DMS53 (cell line): ENCODE measurements at regions not wholly inside any gene's neighbourhood (a gene's known extent, or its start where the extent isn't known, plus 50 kb on each side); places are given as distances from the start of the nearest gene placed in this dataset.

ENCODE experiments used
- DNase-seq: peaks from one replicate; lab custom pipeline; 2025; lab: John Stamatoyannopoulos, UW

DNA sequence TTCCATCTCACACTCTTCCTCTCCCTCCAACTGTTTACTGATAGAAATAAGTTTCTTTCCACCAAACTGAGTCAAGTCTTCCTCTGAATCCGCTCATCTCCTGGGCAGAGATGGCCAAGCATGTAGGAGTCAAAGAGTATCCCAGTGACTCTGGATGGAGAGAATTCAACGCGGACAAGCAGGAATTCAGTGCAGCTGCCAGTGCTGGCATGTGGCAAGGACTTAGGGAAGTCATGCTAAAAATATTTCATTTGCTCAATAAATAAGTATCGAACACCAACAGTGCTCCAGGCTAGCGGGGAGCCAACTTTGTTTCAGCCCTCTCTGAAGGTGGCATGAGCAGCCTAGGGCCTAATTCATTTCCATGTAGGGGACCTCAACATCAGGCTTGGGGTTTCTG lies 351.6 kb upstream of the ZMIZ1 start:
- DNase-seq: no peak

GRCh38 chr10:78718032-78718572 lies 350.7 kb upstream of the ZMIZ1 start:
- DNase-seq: no peak

GRCh38 chr10:78719276-78719675 lies 349.5 kb upstream of the ZMIZ1 start:
- DNase-seq: no peak

DNA sequence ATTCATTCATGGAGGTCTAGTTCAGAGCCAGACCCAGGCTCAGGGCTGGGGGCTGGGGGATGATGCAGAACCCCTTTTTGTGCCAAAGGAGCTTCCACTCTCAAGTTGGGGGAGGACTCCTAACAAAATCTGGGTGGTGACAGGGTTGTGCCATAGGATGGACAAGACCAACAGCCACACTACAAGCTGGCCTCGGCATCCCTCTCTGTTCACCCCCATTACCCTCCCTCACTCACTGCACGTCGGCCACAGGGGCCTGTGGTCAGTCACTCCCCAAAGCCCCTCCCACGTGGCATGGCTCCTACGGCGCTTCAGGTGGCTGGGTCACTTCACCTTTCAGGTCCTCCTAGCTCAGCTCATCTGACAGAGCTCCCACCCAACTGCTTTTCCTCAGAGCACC lies 348.7 kb upstream of the ZMIZ1 start:
- no peak for DNase-seq

DNA sequence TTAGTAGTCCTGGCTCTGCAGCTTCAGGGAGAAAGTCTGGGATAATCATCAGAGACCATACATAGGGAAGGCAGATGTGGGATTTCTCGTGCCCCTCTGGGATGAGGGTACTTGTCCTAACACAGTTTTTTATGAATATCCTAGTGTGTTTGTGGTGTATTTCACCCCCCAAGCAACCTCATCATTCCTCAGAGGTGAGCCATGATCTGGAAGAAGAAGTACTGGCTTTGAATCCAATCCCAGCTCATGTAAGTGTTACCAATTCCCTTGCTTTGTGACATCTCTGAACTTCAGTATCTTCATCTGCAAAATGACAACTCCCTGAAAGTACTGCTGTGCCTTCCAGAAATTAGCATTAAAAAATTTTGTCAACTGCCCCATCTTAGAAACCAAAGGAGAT lies 347.5 kb upstream of the ZMIZ1 start:
- no peak for DNase-seq

DNA sequence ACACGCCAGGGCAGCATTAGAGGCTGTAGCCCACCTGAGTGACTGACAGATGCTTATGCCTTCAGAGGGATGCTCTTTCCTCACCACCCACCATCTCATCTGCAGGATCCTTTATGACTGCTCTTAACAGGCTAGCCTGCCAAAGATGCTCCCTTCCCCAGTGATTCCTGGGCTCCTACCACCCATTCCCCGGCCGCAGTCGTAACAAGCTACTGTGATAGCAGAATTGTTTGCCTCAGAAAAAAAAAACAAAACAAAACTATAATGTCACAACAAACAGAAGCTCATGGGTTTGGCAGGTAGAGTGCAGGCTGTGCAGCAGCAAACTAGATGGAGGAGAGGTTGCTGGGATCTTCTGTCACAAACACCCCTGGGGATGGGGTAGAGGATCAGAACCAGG lies 343.9 kb upstream of the ZMIZ1 start:
- no peak for DNase-seq

GRCh38 chr10:78726171-78726570 lies 342.6 kb upstream of the ZMIZ1 start:
- no peak for DNase-seq

DNA sequence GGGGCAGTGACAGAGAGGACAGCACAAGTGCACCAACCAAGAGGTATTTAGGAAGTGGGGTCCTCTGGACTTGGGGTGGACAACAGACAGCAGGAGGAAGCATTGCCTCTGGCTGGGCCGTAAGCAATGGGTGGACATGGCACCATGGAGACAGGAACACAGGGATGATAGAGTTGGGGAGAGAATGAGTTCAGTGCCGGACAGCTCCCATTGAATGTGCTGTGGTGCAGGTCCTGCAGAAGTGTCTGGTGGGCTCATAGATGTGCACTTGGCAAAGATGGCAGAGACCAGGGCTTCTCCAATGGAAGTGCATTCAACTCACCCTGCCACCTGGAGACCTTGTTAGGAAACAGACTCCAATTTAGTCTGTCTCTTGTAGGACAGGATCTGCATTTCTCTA lies 341.5 kb upstream of the ZMIZ1 start:
- no peak for DNase-seq

GRCh38 chr10:78727728-78728127 lies 341.0 kb upstream of the ZMIZ1 start:
- DNase-seq: peak; percentile 74

DNA sequence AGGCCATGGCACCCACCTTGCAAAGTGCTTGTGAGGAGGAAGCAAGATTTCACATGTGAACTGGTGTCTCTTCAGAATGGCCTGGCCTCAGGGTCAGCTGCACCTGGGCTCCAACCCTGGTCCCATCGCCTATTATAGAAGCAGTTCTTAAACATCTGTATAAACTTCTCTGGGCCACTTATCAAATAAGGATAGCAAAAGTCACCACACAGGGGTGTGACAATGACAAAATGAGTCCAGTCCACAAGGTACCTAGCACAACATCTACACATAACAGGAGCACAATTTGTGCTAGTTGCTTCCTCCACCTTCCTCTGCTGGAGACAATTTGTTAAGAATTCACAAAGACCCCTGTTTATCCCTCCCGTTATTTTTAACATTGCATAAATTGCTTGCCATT lies 340.6 kb upstream of the ZMIZ1 start:
- DNase-seq: no peak

DNA sequence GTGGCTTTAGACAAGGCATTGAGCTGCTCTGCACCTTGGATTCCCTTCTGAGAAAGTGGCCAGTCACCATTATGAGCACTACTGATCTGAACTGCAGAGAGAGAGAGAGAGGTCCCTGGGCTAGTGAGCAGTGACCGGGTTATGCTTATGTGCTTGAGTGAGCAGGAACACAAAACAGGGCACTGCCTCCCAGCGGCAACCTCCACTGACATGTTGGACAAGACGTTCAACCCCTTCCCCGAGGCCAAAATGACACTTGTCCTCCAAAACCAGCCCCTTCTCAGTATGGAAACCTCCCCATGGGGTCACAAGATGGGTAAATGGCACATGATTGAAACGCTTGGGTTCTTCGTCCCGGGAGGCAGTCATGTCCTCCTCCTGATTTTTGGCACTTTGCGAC lies 339.4 kb upstream of the ZMIZ1 start:
- DNase-seq: no peak

DNA sequence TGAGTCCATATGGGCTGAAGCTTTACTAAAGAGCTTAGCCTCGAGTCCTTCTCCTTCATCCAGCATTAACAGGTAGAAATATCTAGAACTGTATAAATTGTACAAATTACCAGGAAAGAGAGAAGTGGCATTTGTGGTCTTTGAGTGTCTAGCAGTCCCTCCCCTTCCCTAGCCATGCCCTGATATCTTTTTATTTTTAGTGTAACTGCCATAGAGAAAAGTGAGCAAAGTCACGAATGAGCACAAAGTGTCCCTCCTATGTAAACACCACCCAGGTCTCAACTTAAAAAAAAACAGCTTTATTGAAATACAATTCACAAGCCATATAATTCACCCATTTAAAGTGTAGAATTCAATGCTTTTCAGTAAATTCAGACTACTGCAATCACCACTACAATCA lies 339.0 kb upstream of the ZMIZ1 start:
- no peak for DNase-seq

DNA sequence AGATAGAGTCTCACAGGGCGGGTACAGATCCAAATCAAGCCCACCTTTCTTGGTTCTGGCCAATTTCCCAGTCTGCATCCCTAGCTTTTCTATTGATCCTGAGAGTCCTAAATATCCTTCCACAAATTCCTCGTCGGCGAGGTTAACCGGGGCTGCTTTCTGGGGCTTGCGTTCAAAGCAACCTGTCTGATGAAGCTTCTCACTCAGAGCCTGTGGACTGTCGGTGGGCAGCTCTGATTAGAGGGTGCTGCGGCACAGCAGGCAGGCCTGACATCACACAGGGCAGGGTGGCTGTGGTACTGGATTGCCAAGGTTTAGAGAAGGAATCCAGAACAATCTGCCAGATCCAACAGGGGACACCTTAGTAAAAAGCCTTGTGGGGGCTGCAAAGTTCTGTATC lies 338.0 kb upstream of the ZMIZ1 start:
- DNase-seq: no peak

- no peak for DNase-seq
Measured at GRCh38 chr10:78731675-78732074, 337.1 kb upstream of the ZMIZ1 start.

DNA sequence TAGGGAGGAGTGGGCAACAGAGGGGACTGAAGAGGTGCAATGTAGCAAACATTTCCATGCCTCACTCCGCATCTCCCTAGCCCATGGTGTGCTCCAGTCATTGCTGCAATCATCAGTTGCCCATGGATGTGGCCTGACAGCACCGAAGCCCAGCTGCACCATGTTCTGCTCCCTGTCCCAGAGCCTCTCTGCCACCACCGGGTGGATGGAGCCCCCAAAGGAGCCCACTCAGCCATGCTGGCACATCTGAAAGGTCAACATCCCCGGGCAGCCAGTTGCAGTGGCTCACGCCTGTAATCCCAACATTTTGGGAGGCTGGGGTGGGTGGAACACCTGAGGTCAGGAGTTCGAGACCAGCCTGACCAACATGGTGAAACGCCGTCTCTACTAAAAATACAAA lies 336.4 kb upstream of the ZMIZ1 start:
- no peak for DNase-seq

DNA sequence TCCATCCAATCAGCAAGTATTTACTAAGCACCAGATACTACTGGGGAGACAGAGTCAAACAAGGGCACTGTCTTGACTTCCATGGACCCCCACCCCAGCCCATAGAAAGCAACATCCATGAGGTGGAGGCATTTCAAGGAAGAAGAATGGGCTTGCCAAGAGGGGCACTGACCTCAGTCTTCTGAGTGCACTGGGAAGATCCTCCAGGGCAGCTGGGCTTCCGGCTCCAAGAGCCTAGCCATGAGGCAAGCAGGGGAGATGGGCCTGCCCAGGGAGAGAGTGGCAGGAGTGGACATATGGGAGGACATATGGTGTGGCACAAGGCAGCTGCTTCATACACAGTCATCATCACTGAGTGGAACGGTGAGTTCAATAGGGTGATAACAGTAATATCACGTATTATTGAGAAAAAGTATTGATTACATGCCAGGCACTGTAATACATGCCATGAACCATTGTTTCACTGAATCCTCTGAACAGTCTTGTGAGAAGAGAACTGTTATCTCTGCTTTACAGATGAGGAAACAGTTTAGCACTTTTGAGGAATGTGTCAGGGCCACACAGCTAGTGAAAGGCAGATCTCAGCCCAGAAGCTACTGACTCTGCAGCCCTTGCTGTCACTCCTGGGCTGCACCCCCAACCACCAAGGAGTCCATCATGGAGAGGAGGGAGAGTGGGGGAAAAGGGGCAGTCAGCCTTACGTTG lies 331.7 kb upstream of the ZMIZ1 start:
- DNase-seq: no peak

- no peak for DNase-seq
Measured at GRCh38 chr10:78737883-78738856, 330.6 kb upstream of the ZMIZ1 start.

- no peak for DNase-seq
Measured at GRCh38 chr10:78738861-78739260, 329.9 kb upstream of the ZMIZ1 start.

- peak; percentile 82 for DNase-seq
Measured at GRCh38 chr10:78739444-78740053, 329.2 kb upstream of the ZMIZ1 start.

DNA sequence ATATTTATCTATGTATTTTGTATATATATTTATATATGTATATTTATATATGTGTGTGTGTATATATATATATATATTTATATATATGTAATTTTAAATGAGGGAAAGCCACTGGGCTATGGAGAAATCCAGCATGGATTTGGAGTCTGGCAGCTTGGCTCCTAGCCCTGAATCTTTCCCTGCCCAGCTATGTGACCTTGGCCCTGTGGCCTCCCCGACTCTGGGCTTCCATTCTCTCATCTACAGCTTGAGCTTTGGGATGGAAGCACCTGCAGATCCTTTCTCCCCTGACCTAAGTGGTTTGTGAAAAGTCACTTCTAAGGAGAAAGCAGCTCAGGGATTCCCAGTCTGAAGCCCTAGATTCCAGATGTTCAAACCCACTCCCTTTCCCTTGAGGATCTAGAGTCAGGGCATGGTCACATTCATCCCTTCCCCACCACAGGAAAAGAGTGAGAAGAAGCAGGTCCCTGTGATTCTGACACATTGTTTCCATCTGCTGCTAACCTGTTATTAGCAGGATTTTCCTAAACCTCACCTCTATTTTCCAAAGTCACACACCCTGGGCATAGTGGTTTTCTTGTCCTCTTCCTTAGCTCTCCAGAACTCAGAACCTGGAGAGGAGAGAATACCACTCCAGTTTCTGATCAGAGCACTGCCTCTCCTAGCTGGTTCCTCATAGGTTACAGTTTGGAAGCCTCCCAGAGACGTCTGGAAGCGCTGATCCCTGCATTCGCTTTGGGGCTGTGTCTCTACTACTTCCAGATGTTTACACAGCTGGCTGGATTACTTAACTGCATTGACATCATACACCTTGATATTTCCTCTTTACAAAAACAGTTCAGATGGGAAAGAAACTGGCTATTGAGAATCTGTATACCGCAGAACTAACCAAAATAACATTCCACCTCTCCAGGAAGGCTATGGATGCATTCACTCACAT lies 327.5 kb upstream of the ZMIZ1 start:
- peak; percentile 80 for DNase-seq

- DNase-seq: no peak
Measured at GRCh38 chr10:78742406-78742729, 326.4 kb upstream of the ZMIZ1 start.
